ENCODE measurements at regions not wholly inside any gene's neighbourhood (a gene's known extent, or its start where the extent isn't known, plus 50 kb on each side); places are given as distances from the start of the nearest gene placed in this dataset.
"Not testable (repeated sequence)": the region's sequence is repeated elsewhere in the genome, so short reads cannot be mapped to it uniquely, and the experiment has no call there.

GRCh38 chr16:33711616-33712015, 252.2 kb downstream of the TP53TG3F start:
- not testable (repeated sequence) for H3K27ac ChIP-seq

- H3K27ac ChIP-seq: not testable (repeated sequence)
Measured at GRCh38 chr16:33712308-33712707, 252.9 kb downstream of the TP53TG3F start.

- H3K27ac ChIP-seq: not testable (repeated sequence)
Measured at GRCh38 chr16:33712851-33713709, 253.7 kb downstream of the TP53TG3F start.

GRCh38 chr16:33713710-33714538, 254.5 kb downstream of the TP53TG3F start:
- not testable (repeated sequence) for H3K27ac ChIP-seq

- not testable (repeated sequence) for H3K27ac ChIP-seq
Measured at GRCh38 chr16:33731167-33731566, 271.8 kb downstream of the TP53TG3F start.

- not testable (repeated sequence) for H3K27ac ChIP-seq
- peak; percentile 33 for TF ChIP-seq CTCF (conservative IDR thresholded peaks at IDR 0.05)
Measured at GRCh38 chr16:33734650-33735049, 275.2 kb downstream of the TP53TG3F start.

- H3K27ac ChIP-seq: not testable (repeated sequence)
Measured at GRCh38 chr16:33766869-33767765, 307.7 kb downstream of the TP53TG3F start.

GRCh38 chr16:33768710-33769109, 309.3 kb downstream of the TP53TG3F start:
- not testable (repeated sequence) for H3K27ac ChIP-seq

- not testable (repeated sequence) for H3K27ac ChIP-seq
Measured at GRCh38 chr16:33769180-33769846, 309.9 kb downstream of the TP53TG3F start.

- H3K27ac ChIP-seq: not testable (repeated sequence)
Measured at GRCh38 chr16:33770478-33770877, 311.1 kb downstream of the TP53TG3F start.

GRCh38 chr16:33771211-33771610, 311.8 kb downstream of the TP53TG3F start:
- not testable (repeated sequence) for H3K27ac ChIP-seq

GRCh38 chr16:33773966-33774365, 314.6 kb downstream of the TP53TG3F start:
- H3K27ac ChIP-seq: not testable (repeated sequence)

GRCh38 chr16:33774724-33775123, 315.3 kb downstream of the TP53TG3F start:
- H3K27ac ChIP-seq: not testable (repeated sequence)

GRCh38 chr16:33816328-33816944, 357.0 kb downstream of the TP53TG3F start:
- not testable (repeated sequence) for H3K27ac ChIP-seq

- not testable (repeated sequence) for H3K27ac ChIP-seq
Measured at GRCh38 chr16:33824736-33825135, 365.3 kb downstream of the TP53TG3F start.

- H3K27ac ChIP-seq: not testable (repeated sequence)
Measured at GRCh38 chr16:33827522-33827921, 368.1 kb downstream of the TP53TG3F start.

GRCh38 chr16:33839157-33839556, 379.7 kb downstream of the TP53TG3F start:
- H3K27ac ChIP-seq: not testable (repeated sequence)

GRCh38 chr16:33844533-33844932, 385.1 kb downstream of the TP53TG3F start:
- H3K27ac ChIP-seq: not testable (repeated sequence)

All from C4-2B (cell line).